Hematopoietic multipotent progenitor cell treated with erythropoietin and hydrocortisone succinate and interleukin-3 and kit ligand, for 8 days (in vitro differentiated cells): ENCODE measurements at regions not wholly inside any gene's neighbourhood (a gene's known extent, or its start where the extent isn't known, plus 50 kb on each side); places are given as distances from the start of the nearest gene placed in this dataset.
"Not testable (repeated sequence)": the region's sequence is repeated elsewhere in the genome, so short reads cannot be mapped to it uniquely, and the experiment has no call there.

Experiments used
- DNase-seq: peaks from one replicate; pipeline ENCODE4 v3.0.0-alpha.2; 2015

GRCh38 chr14:48693793-48694192 is 892.4 kb downstream of the RPS29 start:
- DNase-seq = no peak

DNA sequence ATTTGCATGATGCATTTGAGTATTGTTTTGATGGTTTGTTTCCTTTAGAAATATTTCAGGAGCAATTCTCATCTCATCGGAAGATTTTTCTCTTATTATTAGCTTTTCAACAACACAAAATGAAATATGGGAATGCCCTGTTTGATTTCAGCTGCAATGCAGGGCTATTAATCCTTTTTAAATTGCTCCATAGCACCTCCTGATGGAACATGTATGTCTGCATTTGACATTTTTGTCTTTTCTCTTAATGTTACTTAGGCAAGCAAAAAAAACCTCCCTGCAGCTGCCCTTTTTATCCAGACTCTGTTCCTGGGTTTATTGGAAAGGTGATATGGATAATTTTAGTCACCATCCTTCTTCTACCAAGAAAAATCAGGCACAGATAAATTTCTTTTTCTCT is 895.8 kb downstream of the RPS29 start:
- no peak for DNase-seq

GRCh38 chr14:48686650-48687049 is 899.5 kb downstream of the RPS29 start:
- no peak for DNase-seq

GRCh38 chr14:48672506-48672905 is 913.7 kb downstream of the RPS29 start:
- DNase-seq = no peak

DNA sequence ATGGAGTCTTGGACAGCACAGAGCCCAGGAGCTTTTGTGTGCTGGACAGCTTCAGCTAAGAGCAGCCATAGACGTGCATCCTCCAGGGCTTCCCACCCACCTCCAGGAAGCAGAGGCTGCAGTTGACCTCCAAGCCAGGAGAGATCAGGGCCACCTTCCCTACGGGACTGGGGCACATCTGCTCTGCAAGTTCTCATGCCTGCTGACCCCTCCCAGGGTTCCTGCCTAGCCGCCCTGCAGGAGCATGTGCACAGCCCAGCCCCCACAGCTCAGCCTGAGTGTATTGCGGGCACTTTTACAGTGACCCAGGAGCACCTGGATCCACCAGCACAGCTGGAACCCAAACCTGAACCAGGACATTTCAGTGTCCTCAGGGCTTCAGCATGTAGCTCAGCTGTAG is 915.2 kb downstream of the RPS29 start:
- no peak for DNase-seq

DNA sequence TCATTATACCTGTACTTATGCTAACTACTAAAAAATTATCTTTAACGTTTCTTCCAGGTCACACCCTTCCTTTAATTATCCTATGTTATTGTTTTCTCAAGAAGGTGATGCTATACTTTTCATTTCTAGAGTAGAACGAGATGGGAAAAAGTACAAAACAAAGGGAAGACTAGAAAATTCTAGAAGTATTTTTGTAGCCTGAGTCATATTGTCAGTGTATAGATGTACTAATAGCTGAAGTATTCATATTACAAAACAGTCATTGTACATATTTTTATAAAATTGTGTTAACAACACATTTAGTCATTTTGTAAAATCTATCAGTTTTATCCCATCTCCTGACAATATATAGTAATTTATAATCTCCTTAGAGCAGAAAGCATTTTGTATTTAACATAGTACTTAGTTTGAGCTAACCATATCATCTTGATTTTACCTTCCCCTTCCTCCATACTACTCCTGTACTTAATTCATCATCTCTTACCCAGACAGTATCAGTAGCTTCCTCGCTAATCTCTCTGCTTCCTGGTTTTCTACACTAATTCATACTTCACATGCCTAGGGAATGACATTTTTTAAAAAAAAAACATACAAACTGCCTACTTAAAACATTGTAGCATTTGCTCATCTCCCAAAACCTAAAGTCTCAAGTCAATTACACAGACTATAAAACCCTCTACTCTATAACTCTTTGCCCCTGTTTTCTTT is 920.9 kb downstream of the RPS29 start:
- no peak for DNase-seq

GRCh38 chr14:48643241-48643640 is 942.9 kb downstream of the RPS29 start:
- DNase-seq = no peak

- no peak for DNase-seq
These were observed 953.5 kb upstream of the MDGA2 start for GRCh38 chr14:48628870-48629269.

GRCh38 chr14:48622980-48623379 is 947.6 kb upstream of the MDGA2 start:
- no peak for DNase-seq

- DNase-seq = no peak
These were observed 942.7 kb upstream of the MDGA2 start for GRCh38 chr14:48618057-48618456.

GRCh38 chr14:48616931-48617330 is 941.5 kb upstream of the MDGA2 start:
- DNase-seq = no peak

GRCh38 chr14:48615618-48616017 is 940.2 kb upstream of the MDGA2 start:
- DNase-seq = no peak

DNA sequence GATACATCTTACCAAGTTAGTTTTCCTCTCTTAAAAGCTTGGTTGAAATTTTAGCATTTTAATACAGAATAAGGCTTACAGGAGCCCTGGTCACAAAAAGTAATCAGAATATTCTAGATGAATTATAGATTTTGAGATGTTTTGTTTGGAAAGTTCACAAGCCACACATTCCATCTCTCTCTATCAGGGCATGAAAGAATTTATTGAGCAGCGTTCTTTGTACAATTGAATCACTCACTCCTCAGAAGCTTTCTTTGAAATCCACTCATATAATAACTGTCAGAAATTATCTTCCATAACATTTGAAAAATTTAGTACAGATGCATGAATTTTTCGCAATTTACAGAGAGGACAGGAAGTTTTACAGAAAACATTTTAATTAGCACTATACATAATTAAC is 938.6 kb upstream of the MDGA2 start:
- no peak for DNase-seq

DNA sequence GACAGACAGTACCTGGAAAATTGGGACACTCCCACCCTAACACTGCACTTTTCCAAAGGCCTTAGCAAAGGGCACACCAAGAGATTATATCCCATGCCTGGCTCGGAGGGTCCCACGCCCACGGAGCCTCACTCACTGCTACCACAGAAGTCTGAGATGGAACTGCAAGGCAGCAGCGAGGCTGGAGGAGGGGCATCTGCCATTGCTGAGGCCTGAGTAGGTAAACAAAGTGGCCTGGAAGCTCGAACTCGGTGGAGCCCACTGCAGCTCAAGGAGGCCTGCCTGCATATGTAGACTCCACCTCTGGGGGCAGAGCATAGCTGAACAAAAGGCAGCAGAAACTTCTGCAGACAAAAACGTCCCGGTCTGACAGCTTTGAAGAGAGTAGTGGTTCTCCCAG is 931.6 kb upstream of the MDGA2 start:
- not testable (repeated sequence) for DNase-seq

- no peak for DNase-seq
These were observed 923.1 kb upstream of the MDGA2 start for GRCh38 chr14:48598458-48598857.

GRCh38 chr14:48586099-48586498 is 910.7 kb upstream of the MDGA2 start:
- no peak for DNase-seq

- DNase-seq = no peak
These were observed 908.6 kb upstream of the MDGA2 start for GRCh38 chr14:48584031-48584430.

DNA sequence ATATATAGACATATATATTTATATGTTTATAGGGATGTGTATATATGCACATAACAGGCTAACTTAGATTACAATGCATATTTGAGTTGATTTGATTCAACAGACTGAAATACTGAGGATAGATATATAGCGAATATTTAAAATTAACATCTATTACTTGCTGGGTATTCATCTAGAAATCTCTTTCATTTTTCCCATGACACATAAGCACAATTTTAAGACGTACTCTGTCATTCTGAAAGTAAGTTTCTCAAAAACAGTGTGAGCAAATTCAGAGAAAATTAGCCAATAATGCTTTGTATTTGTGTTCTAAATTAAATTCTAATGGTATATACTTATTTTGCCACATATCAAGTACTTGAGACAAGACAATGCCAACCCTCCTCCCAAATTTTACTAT is 907.5 kb upstream of the MDGA2 start:
- no peak for DNase-seq

DNA sequence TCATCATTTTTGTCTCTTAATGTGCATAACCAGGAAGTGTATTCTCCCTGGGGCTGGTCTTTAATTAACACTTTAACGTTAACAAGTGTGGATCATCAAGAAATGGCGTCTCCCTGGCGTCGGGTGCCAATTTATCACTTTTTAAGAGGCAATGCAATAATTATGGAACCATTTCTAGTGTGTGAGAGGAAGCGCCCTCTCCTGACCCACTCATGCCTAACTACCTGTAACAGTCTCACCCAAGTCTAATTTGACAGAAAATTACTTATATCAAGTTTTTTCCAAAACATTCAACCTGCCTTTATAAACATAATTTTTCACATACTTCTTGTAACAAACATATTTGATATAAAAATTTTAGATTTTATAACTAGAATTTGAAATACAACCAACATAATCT is 905.3 kb upstream of the MDGA2 start:
- no peak for DNase-seq

- DNase-seq = no peak
These were observed 900.4 kb upstream of the MDGA2 start for GRCh38 chr14:48575772-48576171.

GRCh38 chr14:48568688-48569087 is 893.3 kb upstream of the MDGA2 start:
- DNase-seq = no peak

- no peak for DNase-seq
These were observed 892.8 kb upstream of the MDGA2 start for GRCh38 chr14:48568252-48568651.

DNA sequence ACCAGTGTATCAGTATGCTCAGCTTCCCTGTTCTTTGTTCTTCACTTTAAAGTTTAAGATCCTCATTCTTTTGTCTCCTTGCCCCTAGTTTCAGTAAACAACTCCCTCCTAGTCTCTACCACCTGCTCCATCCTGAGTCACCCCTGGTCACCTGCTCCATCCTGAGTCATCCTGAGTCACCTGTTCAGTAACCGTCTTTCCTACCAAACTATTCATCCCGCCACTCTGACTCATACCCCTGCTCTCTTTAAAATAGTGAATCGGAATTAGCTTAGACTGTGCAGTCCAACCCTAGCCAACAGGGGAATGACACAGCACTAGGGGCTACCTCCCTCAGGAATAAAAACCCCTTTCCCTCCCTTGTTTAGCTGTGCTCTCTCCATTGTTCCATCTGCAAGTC is 888.1 kb upstream of the MDGA2 start:
- DNase-seq = no peak

DNA sequence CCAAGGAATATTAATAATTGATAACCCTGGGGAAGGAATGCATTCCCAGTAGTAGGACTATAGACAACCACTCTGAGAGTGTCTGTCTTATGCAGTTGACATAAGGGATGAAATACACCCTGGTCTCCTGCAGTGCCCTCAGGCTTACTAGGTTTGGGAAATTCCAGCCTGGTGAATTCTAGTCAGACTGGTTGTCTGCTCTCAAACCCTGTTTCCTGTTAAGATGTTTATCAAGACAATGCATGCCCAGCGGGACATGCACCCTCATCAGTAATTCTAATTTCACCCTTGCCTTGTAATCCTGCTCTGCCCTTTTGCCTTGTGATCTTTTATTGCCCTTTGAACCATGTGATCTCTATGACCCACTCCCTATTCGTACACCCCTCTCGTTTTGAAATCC is 886.0 kb upstream of the MDGA2 start:
- DNase-seq = not testable (repeated sequence)

DNA sequence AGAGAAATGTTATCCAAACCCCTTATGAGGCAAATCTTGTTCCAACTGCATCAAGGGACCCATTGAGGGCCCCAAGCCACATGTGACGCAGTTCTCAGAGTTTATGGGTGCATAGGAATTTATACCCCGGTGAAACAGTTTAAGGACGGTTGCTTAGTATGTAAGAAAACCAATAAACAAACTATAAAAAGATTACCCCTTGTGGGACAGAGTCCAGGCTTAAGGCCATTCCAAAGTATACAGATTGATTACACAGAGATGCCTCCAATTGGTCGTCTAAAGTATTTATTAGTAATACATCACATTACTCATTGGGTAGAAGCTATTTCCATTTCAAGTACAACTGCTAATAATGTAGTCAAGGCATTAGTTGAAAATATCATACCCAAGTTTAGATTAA is 885.0 kb upstream of the MDGA2 start:
- DNase-seq = no peak

GRCh38 chr14:48553443-48553842 is 878.0 kb upstream of the MDGA2 start:
- no peak for DNase-seq
